ENCODE measurements at regions not wholly inside any gene's neighbourhood (a gene's known extent, or its start where the extent isn't known, plus 50 kb on each side); places are given as distances from the start of the nearest gene placed in this dataset.

DNA sequence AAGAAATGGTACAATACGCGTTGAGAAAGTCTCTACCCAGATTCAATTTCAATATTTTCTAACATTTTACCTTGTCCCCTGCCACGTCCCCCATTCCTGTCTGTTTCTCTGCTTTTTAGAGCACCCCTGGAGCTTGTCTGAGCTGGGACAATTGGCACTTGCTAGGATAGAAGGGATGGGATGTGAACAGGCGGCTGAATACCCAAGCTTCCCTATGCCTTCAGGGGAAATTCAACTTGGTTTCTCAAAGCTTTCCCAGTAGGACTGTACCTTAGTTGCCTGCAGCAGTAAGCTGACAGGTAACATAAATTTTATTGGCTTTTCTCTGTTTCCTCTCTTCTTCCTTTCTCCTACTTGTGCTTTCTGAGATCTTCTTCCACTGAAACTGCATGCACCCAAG is 1663.3 kb downstream of the EFNB2 start:
- DNase-seq (no peak), ATAC-seq (no peak)
- Histone ChIP-seq H3K36me3 (no peaks in the 10 kb centered on the region), H3K4me3 (no peak overlapping the region), H3K27me3 (no peaks in the 10 kb centered on the region), H3K9me3 (no peaks in the 10 kb centered on the region), H3K4me1 (no peaks in the 10 kb centered on the region), H3K27ac (no peak overlapping the region)
- intact Hi-C loops (cut with DNase I) = no loop called here
- no peak for TF ChIP-seq POLR2A (IDR thresholded peaks at IDR 0.05)
- TF ChIP-seq, protein P1, sequence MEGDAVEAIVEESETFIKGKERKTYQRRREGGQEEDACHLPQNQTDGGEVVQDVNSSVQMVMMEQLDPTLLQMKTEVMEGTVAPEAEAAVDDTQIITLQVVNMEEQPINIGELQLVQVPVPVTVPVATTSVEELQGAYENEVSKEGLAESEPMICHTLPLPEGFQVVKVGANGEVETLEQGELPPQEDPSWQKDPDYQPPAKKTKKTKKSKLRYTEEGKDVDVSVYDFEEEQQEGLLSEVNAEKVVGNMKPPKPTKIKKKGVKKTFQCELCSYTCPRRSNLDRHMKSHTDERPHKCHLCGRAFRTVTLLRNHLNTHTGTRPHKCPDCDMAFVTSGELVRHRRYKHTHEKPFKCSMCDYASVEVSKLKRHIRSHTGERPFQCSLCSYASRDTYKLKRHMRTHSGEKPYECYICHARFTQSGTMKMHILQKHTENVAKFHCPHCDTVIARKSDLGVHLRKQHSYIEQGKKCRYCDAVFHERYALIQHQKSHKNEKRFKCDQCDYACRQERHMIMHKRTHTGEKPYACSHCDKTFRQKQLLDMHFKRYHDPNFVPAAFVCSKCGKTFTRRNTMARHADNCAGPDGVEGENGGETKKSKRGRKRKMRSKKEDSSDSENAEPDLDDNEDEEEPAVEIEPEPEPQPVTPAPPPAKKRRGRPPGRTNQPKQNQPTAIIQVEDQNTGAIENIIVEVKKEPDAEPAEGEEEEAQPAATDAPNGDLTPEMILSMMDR (IDR thresholded peaks at IDR 0.05) = no peak
- 54% methylated on average over 4 of the region's 4 CpGs for WGBS (ENCODE audit: insufficient coverage, low coverage, low lambda C conversion rate, missing lambda C conversion rate)

DNA sequence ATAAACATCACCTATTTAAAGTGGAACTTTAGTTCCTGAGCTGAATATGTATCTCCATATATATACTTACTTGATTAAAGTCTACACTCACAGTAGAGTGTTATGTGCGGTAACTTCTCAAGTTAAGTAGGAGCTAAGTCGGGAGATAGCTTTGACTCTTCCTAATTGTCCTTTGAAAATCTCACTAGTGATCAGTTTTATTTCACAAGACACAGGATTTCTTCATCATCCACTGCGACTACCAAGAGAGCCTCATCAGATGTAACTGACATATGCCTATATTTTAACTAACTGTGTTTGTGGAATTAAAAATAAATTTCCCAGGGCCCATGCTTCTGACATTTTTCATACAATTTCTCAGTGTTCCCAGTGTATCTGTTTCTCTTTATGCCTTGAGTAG is 1664.0 kb downstream of the EFNB2 start:
- WGBS (ENCODE audit: insufficient coverage, low coverage, low lambda C conversion rate, missing lambda C conversion rate) = 49% methylated on average over 3 of the region's 3 CpGs
- ATAC-seq = no peak
- Histone ChIP-seq H3K4me3 (no peak overlapping the region), H3K36me3 (no peaks in the 10 kb centered on the region), H3K27ac (no peak overlapping the region), H3K9me3 (no peaks in the 10 kb centered on the region), H3K27me3 (no peaks in the 10 kb centered on the region), H3K4me1 (no peaks in the 10 kb centered on the region)
- TF ChIP-seq, protein P1 (IDR thresholded peaks at IDR 0.05) = no peak
- TF ChIP-seq POLR2A (IDR thresholded peaks at IDR 0.05) = no peak
- no peak for DNase-seq
- intact Hi-C loops (cut with DNase I) = no loop called here

DNA sequence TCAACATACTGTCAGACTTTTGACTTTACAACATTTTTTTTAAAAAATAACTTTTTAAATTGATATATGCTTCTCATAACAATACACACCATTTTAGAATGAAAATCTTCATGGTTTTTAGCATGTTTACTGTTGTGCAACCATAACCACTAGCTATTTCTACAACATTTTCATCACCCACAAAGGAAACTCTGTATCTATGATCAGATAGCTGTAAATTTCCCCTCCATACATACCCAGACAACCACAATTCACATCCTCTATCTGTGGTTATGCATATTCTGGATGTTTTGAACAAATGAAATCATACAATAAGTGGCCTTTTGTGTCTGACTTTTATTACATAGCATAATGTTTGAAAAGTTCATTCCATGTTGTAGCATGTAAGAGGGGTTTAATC is 1666.0 kb downstream of the EFNB2 start:
- Histone ChIP-seq H3K36me3 (no peaks in the 10 kb centered on the region), H3K4me1 (no peaks in the 10 kb centered on the region), H3K4me3 (no peak overlapping the region), H3K27me3 (no peaks in the 10 kb centered on the region), H3K9me3 (no peaks in the 10 kb centered on the region), H3K27ac (no peak overlapping the region)
- intact Hi-C loops (cut with DNase I) = no loop called here
- ATAC-seq = no peak
- no peak for DNase-seq
- TF ChIP-seq, protein P1 (IDR thresholded peaks at IDR 0.05) = no peak
- no peak for TF ChIP-seq POLR2A (IDR thresholded peaks at IDR 0.05)

DNA sequence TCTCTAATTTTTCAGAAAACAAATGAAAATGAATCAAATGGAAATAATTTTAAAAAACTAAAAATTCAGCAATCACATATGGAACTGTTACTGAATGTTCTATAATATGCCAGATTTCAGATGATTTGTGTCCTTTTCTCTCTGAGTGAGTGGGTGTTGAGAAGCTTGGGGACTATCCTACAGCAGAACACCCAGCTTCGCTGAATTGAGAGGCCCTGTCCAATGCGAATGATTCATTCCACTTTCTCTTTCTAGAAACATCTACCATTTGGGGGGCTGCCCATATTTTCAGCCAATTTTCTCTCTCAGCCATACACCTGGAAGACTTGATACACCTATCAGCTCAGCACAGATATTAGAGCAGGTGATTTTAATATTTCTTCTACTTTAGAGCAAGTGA is 1666.7 kb downstream of the EFNB2 start:
- TF ChIP-seq POLR2A (IDR thresholded peaks at IDR 0.05) = no peak
- TF ChIP-seq, protein P1 (IDR thresholded peaks at IDR 0.05) = no peak

DNA sequence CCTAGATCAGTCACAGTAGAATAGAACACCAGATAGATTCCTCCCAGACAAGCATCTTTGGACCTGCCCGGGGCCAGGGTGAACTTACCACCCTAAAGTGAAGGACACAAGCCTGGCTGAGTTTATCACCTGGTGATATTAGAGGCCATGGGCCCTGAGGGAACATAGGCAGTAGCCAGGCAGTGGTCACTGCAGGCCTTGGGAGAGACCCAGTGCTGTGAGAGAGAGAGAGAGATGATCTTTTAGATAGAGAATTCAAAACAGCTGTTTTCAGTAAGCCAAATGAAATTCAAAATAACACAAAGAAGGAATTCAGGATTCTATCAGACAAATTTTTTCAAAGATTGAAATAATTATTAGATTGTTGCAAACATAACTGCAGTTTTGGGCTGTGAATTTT is 1679.9 kb downstream of the EFNB2 start:
- ATAC-seq (no peak), DNase-seq (no peak)
- Histone ChIP-seq H3K27me3 (no peaks in the 10 kb centered on the region), H3K36me3 (no peaks in the 10 kb centered on the region), H3K27ac (no peak overlapping the region), H3K4me1 (no peaks in the 10 kb centered on the region), H3K9me3 (no peaks in the 10 kb centered on the region), H3K4me3 (no peak overlapping the region)
- 57% methylated on average over 1 of the region's 1 CpG for WGBS (ENCODE audit: insufficient coverage, low coverage, low lambda C conversion rate, missing lambda C conversion rate)
- intact Hi-C loops (cut with DNase I) = no loop called here
- no peak for TF ChIP-seq POLR2A (IDR thresholded peaks at IDR 0.05)
- TF ChIP-seq, protein P1 (IDR thresholded peaks at IDR 0.05) = no peak

More for the DNA sequence above, 1666.7 kb downstream of the EFNB2 start:
- Histone ChIP-seq H3K4me3 (no peak overlapping the region), H3K36me3 (no peaks in the 10 kb centered on the region), H3K9me3 (no peaks in the 10 kb centered on the region), H3K4me1 (no peaks in the 10 kb centered on the region), H3K27me3 (no peaks in the 10 kb centered on the region), H3K27ac (no peak overlapping the region)
- ATAC-seq = no peak
- no peak for DNase-seq
- 54% methylated on average over 2 of the region's 2 CpGs for WGBS (ENCODE audit: insufficient coverage, low coverage, low lambda C conversion rate, missing lambda C conversion rate)
- intact Hi-C loops (cut with DNase I) = no loop called here

All from right lobe of liver (tissue), 6 donors.